NCI-H345 (cell line): ENCODE measurements at regions not wholly inside any gene's neighbourhood (a gene's known extent, or its start where the extent isn't known, plus 50 kb on each side); places are given as distances from the start of the nearest gene placed in this dataset.
A peak's percentile ranks its signal among the peaks of the same experiment; 100 is the strongest.

ENCODE experiments used
- DNase-seq: peaks from one replicate; lab custom pipeline; 2025; lab: John Stamatoyannopoulos, UW

DNA sequence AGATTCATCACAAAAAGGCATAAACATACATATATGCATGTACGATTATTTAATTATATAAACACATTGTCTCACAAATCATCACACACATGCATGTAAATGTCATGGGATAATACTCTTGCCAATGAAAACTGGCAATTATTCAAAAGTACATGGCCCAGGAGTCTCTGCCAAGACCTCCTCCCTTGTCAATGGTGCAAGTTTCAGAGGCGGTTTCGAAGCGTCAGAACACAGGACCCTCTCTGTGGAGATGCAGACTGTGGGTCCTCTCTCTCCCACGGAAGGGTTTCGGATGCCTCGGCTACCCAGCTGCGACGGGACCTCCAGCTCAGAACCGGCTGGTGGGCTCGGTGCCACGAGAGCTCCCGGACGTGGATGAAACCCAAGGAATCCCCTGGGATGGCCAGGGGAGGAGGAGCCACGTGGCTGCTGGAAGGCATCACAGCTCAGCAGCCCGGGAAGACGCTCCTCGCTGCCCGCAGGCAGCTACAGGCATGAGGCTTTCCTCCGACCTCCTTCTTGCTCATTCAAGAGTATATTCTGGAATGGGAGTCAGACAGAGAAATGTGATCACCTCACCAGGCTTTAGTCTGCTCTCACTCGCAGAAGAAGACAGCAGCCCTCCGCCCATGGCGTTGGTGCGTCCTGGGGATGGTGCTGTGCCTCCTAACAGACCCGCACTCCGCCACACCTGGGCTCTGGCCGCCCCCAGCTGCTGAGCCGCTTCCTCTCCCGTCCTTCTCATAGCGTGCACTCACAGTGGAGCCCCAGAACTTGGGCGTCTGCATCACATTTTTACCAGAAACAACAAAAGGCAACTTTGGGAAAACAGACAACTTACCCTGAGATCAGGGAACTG lies 308.8 kb downstream of the IRX2 start:
- DNase-seq, result no peak

DNA sequence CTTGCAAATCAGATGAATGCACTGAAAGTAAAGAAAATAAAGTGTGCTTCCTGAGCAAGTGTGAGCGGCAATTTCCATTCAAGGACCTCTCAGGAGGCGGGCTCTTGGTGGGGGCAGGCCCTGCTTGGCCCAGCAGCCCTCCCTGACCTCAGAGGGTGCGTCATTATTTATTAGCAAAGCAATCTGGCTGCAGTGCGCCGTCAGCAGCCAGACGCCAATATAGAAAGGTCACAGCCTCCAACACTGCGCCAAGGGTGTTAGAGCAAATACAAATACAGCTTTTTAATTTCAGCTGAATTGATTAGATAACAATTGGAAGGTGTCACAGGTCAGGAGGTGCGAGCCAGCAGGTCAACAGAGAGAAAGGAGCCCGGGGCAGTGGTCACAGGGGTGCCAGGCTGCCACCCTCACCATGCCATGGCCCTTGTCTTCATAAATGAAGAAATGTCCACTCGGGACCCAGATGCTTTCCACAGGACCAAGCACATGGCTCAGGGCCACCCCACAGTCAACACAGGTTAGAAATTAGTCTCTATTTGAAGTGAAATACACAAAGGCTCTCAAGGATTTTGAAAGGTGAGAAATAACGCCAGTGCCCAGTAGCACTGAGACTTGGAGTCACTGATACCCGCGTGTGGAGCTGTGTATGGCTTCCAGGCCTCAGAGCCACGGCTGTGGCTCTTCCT lies 309.8 kb downstream of the IRX2 start:
- DNase-seq, result no peak

DNA sequence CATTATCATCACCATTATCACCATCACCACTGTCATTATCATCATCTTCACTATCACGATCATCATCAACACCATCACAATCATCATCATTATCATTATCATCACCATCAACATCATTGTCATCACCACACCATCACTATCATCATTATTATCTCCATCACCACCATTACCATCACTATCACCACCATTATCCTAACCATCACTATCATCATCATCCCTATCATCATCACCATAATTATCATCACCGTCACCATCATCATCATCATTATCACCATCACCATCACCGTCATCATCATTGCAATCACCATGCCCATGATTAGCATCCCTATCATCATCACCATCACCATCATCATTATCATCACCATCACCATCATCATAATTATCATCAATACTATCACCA lies 311.9 kb downstream of the IRX2 start:
- no peak for DNase-seq

- no peak for DNase-seq
Observed at GRCh38 chr5:2433086-2433485, 318.4 kb downstream of the IRX2 start.

DNA sequence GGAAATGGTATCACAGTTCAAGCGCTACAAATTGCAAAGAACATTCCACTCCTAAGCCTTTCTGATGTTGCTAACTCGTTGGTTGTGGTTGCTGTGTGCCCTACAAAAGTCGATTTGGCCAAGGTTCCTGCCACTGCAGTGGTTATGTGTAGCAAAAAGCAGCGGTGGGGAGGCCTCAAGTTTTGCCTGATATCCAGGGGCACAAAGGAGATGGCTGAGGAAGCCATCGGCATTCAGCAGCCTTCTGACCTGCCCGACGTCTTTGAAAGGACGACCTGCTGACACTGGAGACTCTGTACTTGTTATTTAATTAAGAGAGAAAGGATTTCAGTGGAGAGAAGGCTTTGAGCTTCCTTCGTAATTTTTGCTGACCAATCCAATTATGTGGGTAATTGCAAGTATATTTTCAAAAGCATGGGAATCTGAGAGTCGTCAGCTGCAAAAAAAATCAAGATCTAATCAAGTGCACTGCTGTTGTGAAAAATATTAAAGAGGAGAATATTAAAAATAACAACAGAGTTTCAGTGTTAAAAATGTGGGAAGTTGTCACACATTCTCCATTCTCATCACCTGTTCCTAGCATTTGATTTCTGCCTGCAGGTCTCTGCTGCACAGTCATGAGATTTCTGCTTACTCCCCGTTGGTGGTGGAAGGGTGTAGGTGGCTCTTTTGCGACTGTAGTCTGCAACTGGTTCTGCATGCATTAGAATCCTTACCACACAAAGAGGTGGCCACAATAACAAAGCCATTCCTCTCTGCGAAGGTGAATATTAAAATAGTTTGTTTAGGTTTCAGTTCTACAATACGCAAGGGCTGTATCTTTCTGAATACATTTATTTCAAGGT lies 319.2 kb downstream of the IRX2 start:
- no peak for DNase-seq

- no peak for DNase-seq
Observed at GRCh38 chr5:2430606-2431005, 320.9 kb downstream of the IRX2 start.

DNA sequence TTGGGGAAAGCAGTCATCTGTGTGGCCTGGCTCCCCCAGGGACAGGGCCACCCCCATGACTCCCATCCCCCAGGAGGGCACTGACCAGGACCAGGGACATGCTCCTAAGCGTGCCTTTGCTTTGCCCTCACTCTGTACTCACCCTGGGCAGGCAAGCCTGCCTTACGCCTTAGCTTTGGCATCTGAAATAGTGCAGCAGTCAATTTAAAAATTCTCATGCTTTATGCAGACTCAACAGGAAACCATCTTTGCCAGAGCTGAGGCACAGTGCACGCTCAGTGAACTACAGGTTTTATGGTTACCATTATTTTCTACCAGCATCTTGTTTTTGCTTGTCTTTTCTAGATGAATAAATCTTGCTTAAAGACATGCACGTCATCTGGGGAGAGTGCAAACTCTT lies 323.5 kb downstream of the IRX2 start:
- DNase-seq, result no peak

GRCh38 chr5:2423634-2424033 lies 327.8 kb downstream of the IRX2 start:
- DNase-seq, result no peak

DNA sequence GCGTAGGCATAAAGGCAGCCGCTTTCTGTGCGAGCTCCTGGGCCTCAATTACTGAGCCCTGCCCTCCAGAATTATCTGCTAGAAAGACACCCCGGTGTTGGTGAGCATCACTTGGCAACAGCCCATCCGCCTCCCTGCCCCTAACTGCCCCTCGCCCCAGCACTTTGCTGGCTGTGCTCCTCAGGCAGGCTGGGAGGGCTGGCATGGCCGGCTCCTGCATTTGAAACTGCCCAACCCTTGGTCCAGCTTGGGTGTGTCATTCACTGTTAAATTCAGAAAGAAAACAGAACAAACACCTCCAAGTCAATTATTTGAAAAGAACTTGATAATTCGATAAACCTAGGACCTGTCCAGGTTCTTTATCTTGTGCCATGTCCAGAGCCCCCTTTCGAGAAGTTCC lies 334.2 kb downstream of the IRX2 start:
- DNase-seq, result no peak

- DNase-seq, result no peak
Observed at GRCh38 chr5:2415678-2416077, 335.8 kb downstream of the IRX2 start.

DNA sequence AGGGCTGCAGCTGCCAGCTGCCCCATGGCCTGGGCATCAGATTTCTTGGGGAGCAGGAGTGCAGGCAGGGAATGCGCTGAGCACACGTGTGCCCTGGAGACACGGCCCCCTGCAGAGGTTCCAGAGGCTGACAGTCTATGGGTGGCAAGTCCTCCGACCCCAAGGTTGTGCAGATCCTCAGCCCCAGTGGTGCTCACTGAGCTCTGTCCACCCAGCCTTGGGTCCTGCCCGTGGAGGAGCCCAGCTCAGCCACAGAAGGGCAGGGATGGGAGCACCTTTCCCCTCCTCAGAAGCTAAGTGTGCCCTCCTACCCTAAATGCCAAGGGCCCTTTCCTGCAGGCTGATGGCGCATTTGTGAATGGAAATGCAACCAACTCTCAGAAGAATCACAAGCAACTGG lies 341.0 kb downstream of the IRX2 start:
- DNase-seq, result no peak

DNA sequence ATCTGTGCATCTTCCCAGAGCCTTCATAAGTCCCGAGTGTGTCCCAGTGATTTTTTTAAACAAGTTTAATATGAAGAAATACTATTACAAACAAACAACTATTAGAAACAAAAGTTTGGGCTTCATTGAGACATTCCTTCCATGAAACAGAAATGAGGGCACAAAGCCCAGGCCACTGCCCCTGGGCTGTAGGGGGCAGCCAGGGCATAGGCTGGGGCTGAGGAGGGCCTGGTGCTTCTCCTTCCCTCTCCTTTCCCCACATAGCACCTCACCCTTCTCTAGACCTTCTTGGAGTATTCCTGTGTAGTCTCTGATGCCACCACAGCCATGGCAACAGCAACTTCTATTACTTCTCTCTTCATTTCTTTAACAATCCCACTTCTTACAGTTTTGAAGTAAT lies 348.2 kb downstream of the IRX2 start:
- no peak for DNase-seq

- no peak for DNase-seq
Observed at GRCh38 chr5:2399804-2400203, 351.7 kb downstream of the IRX2 start.

- DNase-seq, result no peak
Observed at GRCh38 chr5:2399096-2399495, 352.4 kb downstream of the IRX2 start.

GRCh38 chr5:2393556-2393955 lies 357.9 kb downstream of the IRX2 start:
- no peak for DNase-seq

DNA sequence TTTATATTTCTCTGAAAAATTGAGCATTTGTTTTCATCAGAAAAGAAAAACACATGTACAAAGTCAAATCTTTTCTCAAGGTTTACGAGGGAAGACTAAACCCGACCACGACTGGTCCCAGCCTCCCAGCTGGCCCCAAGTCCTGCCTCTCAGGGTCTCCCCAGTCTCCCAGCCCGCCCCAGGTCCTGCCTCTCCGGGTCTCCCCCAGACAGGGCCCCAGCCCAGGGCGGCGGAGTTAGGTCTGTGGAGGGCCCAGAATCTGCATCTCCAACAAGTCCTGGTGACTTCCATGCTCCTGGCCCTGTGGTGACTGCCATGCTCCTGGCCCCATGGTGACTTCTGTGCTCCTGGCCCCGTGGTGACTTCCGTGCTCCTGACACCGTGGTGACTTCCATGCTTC lies 359.9 kb downstream of the IRX2 start:
- no peak for DNase-seq

DNA sequence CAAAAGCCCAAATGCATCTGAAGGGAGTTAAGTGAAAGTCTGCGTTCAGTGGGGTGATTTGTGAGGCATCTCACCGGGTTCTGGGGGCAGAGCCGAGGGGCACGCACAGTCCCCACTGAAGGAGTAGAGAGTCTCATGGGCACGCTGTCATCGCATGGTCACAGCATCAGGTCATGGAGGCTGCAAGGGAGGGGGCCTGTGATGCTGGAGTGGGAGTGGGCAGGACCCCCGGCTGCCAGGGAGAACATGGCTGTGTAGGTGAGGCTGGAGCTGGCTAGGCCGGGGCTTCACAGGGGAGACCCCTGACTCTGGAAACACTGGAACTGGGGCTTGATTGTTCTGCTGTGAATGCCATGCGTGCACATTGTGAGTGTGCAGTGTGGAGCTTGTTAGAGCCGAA lies 360.5 kb downstream of the IRX2 start:
- DNase-seq, result no peak

- DNase-seq, result no peak
Observed at GRCh38 chr5:2388571-2388970, 362.9 kb downstream of the IRX2 start.

- DNase-seq, result no peak
Observed at GRCh38 chr5:2387634-2388325, 363.7 kb downstream of the IRX2 start.

DNA sequence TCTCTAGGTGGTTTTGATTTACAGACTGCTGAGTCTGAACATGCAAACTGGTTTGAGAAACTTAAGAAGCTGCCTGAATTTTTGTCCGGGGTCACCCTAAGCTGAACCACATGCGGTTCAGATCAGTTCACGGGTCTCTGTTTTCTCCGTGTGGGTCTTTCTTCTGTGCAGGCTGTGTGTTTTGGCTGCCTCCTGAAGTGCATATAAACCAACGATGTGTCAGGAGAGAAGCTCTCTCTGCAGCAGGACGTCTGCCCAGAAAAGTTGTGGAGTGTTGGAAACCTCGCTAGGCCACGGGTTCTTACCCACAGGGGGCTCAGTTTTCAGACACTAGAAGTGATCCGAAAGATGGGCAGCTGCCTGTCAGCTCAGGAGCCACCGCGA lies 364.2 kb downstream of the IRX2 start:
- no peak for DNase-seq

GRCh38 chr5:2385818-2386217 lies 365.7 kb downstream of the IRX2 start:
- no peak for DNase-seq

- DNase-seq, result peak; percentile 70
Observed at GRCh38 chr5:2383698-2384065, 367.8 kb downstream of the IRX2 start.
